Adrenal gland (tissue), 9 donors: ENCODE measurements at regions not wholly inside any gene's neighbourhood (a gene's known extent, or its start where the extent isn't known, plus 50 kb on each side); places are given as distances from the start of the nearest gene placed in this dataset.

Source experiments
- DNase-seq, 7 donors: peaks; one replicate each; pipeline ENCODE4 v3.0.0-alpha.2; 2019 to 2020
- H3K27ac ChIP-seq, 5 donors: fragments of 200-600 bp; sonication (generic) in 4 of 5; 1 replicate in 3 of 5; 2 replicates in 2 of 5; pipeline versions ENCODE4 v1.5.1 to v1.8.0; 2016 to 2020; ENCODE audit warnings: mild to moderate bottlenecking in 1 of 5
- H3K27me3 ChIP-seq: fragments of 200-600 bp; 2 replicates; pipeline ENCODE4 v1.8.0; 2021
- H3K36me3 ChIP-seq, 2 donors: fragments of 200-600 bp; replicated peaks in 1 of 2; 1 replicate in 1 of 2; 2 replicates in 1 of 2; pipeline versions ENCODE4 v1.5.1 to v1.8.0; 2018 to 2022
- H3K4me1 ChIP-seq, 2 donors: fragments of 200-600 bp; replicated peaks in 1 of 2; 1 replicate in 1 of 2; 2 replicates in 1 of 2; pipeline versions ENCODE4 v1.5.1 to v1.8.0; 2018 to 2021
- H3K4me3 ChIP-seq, 4 donors: fragments of 200-600 bp; sonication (generic) in 3 of 4; one replicate each; pipeline ENCODE4 v1.5.1; 2016 to 2018
- H3K9me3 ChIP-seq, 3 donors: fragments of 200-600 bp; sonication (generic) in 1 of 3; replicated peaks in 1 of 3; 1 replicate in 2 of 3; 2 replicates in 1 of 3; pipeline versions ENCODE4 v1.5.1 to v1.8.0; 2016 to 2021
- CTCF ChIP-seq, 6 experiments: fragments of 450-650 bp in 4 of 6; fragments of 200-600 bp in 2 of 6; sonication (generic) in 1 of 6; IDR thresholded peaks; 1 replicate in 5 of 6; 2 replicates in 1 of 6; pipeline versions ENCODE4 v1.5.1 to v1.8.0; 2016 to 2021; ENCODE audit warnings: antibody characterized with exemption in 6 of 6, mild to moderate bottlenecking in 2 of 6, moderate library complexity in 1 of 6
- POLR2A ChIP-seq, 2 donors: fragments of 450-650 bp; IDR thresholded peaks; one replicate each; pipeline ENCODE4 v1.6.1; 2017; ENCODE audit warnings: antibody characterized with exemption in 2 of 2, mild to moderate bottlenecking in 2 of 2, moderate library complexity in 1 of 2
- WGBS, 4 donors: extraction: QIAGEN DNeasy Blood & Tissue Kit in 2 of 4; methylation state at CpG; one replicate each; pipeline versions ENCODE4 v1.1.5 to v1.1.7; 2013 to 2017; 5-methylcytosine and 5-hydroxymethylcytosine counted together
- intact Hi-C, 2 donors: fragments of 100-400 bp; cut with DNase I; formaldehyde crosslinking; loops; one replicate each; pipeline versions ENCODE4 v1.14.1 to v1.15.0; 2022 to 2023
- donor health status: healthy with polysubstance abuse.
- donor health status: Bipolar disorder and iron deficiency.
- donor health status: DM: yes; HTN: yes; CAD: no.
- donor health status: DM: no; HTN: no; CAD: no.
- donor health status: DM: no; HTN: no; CAD: no.

- Histone ChIP-seq H3K4me3 (no peak overlapping the region), H3K27me3 (no peaks in the 10 kb centered on the region), H3K27ac (no peak overlapping the region), H3K36me3 (no peaks in the 10 kb centered on the region), H3K4me1 (peaks cover 5 to 6% of the 10 kb centered on the region in 2 donors), H3K9me3 (no peaks in the 10 kb centered on the region)
- intact Hi-C loops: no loop called here
- no peak for DNase-seq
- TF ChIP-seq CTCF (IDR thresholded peaks at IDR 0.05) (no peak), POLR2A (IDR thresholded peaks at IDR 0.05) (no peak)
- 21 to 41% (median 35%) methylated on average over 1 of the region's 1 CpG for WGBS, 4 donors
Observed at GRCh38 chr9:31740705-31741104, 643.7 kb upstream of the ACO1 start.

- TF ChIP-seq POLR2A (IDR thresholded peaks at IDR 0.05) (no peak), CTCF (IDR thresholded peaks at IDR 0.05) (no peak)
- intact Hi-C loops: no loop called here
- no peak overlapping the region for H3K4me3 ChIP-seq
- no peak for DNase-seq
- no peak overlapping the region for H3K27ac ChIP-seq
- no peaks in the 10 kb centered on the region for H3K4me1 ChIP-seq
- WGBS, 4 donors: 75 to 91% (median 89%) methylated on average over 3 of the region's 3 CpGs
- no peaks in the 10 kb centered on the region for H3K36me3 ChIP-seq
- H3K27me3 ChIP-seq: no peaks in the 10 kb centered on the region
- no peaks in the 10 kb centered on the region for H3K9me3 ChIP-seq
Observed at GRCh38 chr9:31744589-31744988, 639.9 kb upstream of the ACO1 start.

- no peak overlapping the region for H3K27ac ChIP-seq
- 55 to 71% (median 68%) methylated on average over 6 of the region's 6 CpGs for WGBS, 4 donors
Observed at GRCh38 chr9:31745468-31745867, 639.0 kb upstream of the ACO1 start.

GRCh38 chr9:31745886-31746285 is 638.6 kb upstream of the ACO1 start:
- H3K4me1 ChIP-seq: no peaks in the 10 kb centered on the region
- TF ChIP-seq CTCF (IDR thresholded peaks at IDR 0.05) (no peak), POLR2A (IDR thresholded peaks at IDR 0.05) (no peak)
- no peaks in the 10 kb centered on the region for H3K9me3 ChIP-seq
- no peak overlapping the region for H3K27ac ChIP-seq
- H3K36me3 ChIP-seq: no peaks in the 10 kb centered on the region
- no peaks in the 10 kb centered on the region for H3K27me3 ChIP-seq
- no peak overlapping the region for H3K4me3 ChIP-seq
- DNase-seq: no peak
- intact Hi-C loops: no loop called here

More at GRCh38 chr9:31745468-31745867, 639.0 kb upstream of the ACO1 start:
- no peak for DNase-seq
- intact Hi-C loops: no loop called here
- no peaks in the 10 kb centered on the region for H3K36me3 ChIP-seq
- TF ChIP-seq CTCF (IDR thresholded peaks at IDR 0.05) (no peak), POLR2A (IDR thresholded peaks at IDR 0.05) (no peak)
- no peak overlapping the region for H3K4me3 ChIP-seq
- no peaks in the 10 kb centered on the region for H3K9me3 ChIP-seq
- no peaks in the 10 kb centered on the region for H3K27me3 ChIP-seq
- H3K4me1 ChIP-seq: no peaks in the 10 kb centered on the region
